Immature natural killer cell (primary cell): ENCODE measurements at regions not wholly inside any gene's neighbourhood (a gene's known extent, or its start where the extent isn't known, plus 50 kb on each side); places are given as distances from the start of the nearest gene placed in this dataset.

Source experiments
- DNase-seq, 3 donors: peaks; one replicate each; pipeline ENCODE4 v3.0.0; 2022; ENCODE audit warnings: mixed read lengths in 1 of 3
- H3K27ac Mint-ChIP-seq, 6 donors: one replicate each; pipeline ENCODE4 v1.8.0; 2020; ENCODE audit warnings: mixed read lengths in 6 of 6, mild to moderate bottlenecking in 5 of 6, inconsistent platforms in 4 of 6, moderate library complexity in 3 of 6
- H3K27me3 Mint-ChIP-seq, 3 donors: one replicate each; pipeline ENCODE4 v1.8.0; 2020 to 2021; ENCODE audit warnings: low read depth in 3 of 3, mild to moderate bottlenecking in 3 of 3, mixed read lengths in 3 of 3, moderate library complexity in 3 of 3, inconsistent platforms in 1 of 3
- H3K36me3 Mint-ChIP-seq, 3 donors: one replicate each; pipeline ENCODE4 v1.8.0; 2020; ENCODE audit warnings: mixed read lengths in 3 of 3, inconsistent platforms in 2 of 3, mild to moderate bottlenecking in 2 of 3
- H3K4me1 Mint-ChIP-seq, 2 donors: one replicate each; pipeline ENCODE4 v1.8.0; 2020; ENCODE audit warnings: inconsistent platforms in 2 of 2, mild to moderate bottlenecking in 2 of 2, mixed read lengths in 2 of 2, moderate library complexity in 1 of 2
- H3K4me3 Mint-ChIP-seq, 5 donors: one replicate each; pipeline ENCODE4 v1.8.0; 2020; ENCODE audit warnings: mild to moderate bottlenecking in 5 of 5, mixed read lengths in 5 of 5, inconsistent platforms in 3 of 5, moderate library complexity in 3 of 5
- H3K9me3 Mint-ChIP-seq, 6 donors: one replicate each; pipeline ENCODE4 v1.8.0; 2020; ENCODE audit warnings: mild to moderate bottlenecking in 6 of 6, mixed read lengths in 6 of 6, inconsistent platforms in 4 of 6, moderate library complexity in 3 of 6

GRCh38 chr9:86515221-86515620, 161.0 kb upstream of the TUT7 start:
- H3K9me3 Mint-ChIP-seq: no peaks in the 10 kb centered on the region
- H3K27me3 Mint-ChIP-seq: peaks cover 0 to 8% (median 3%) of the 10 kb centered on the region in 3 donors
- DNase-seq: no peak
- H3K4me3 Mint-ChIP-seq: no peak overlapping the region
- no peaks in the 10 kb centered on the region for H3K4me1 Mint-ChIP-seq
- no peaks in the 10 kb centered on the region for H3K36me3 Mint-ChIP-seq
- H3K27ac Mint-ChIP-seq: no peak overlapping the region

GRCh38 chr9:86513429-86513828, 159.2 kb upstream of the TUT7 start:
- DNase-seq: no peak
- Mint-ChIP-seq H3K27me3 (peaks cover 0 to 8% (median 3%) of the 10 kb centered on the region in 3 donors), H3K27ac (no peak overlapping the region), H3K36me3 (no peaks in the 10 kb centered on the region), H3K9me3 (no peaks in the 10 kb centered on the region), H3K4me1 (no peaks in the 10 kb centered on the region), H3K4me3 (no peak overlapping the region)

- peaks cover 0 to 8% (median 3%) of the 10 kb centered on the region in 3 donors for H3K27me3 Mint-ChIP-seq
- H3K4me3 Mint-ChIP-seq: no peak overlapping the region
- no peaks in the 10 kb centered on the region for H3K9me3 Mint-ChIP-seq
- no peak for DNase-seq
- H3K4me1 Mint-ChIP-seq: no peaks in the 10 kb centered on the region
- no peak overlapping the region for H3K27ac Mint-ChIP-seq
- no peaks in the 10 kb centered on the region for H3K36me3 Mint-ChIP-seq
These were observed 158.7 kb upstream of the TUT7 start for GRCh38 chr9:86512929-86513328.

- Mint-ChIP-seq H3K4me3 (no peak overlapping the region), H3K9me3 (no peaks in the 10 kb centered on the region), H3K36me3 (no peaks in the 10 kb centered on the region), H3K27me3 (peaks cover 0 to 8% (median 3%) of the 10 kb centered on the region in 3 donors), H3K4me1 (no peaks in the 10 kb centered on the region), H3K27ac (no peak overlapping the region)
- no peak for DNase-seq
These were observed 157.6 kb upstream of the TUT7 start for GRCh38 chr9:86511614-86512360.

DNA sequence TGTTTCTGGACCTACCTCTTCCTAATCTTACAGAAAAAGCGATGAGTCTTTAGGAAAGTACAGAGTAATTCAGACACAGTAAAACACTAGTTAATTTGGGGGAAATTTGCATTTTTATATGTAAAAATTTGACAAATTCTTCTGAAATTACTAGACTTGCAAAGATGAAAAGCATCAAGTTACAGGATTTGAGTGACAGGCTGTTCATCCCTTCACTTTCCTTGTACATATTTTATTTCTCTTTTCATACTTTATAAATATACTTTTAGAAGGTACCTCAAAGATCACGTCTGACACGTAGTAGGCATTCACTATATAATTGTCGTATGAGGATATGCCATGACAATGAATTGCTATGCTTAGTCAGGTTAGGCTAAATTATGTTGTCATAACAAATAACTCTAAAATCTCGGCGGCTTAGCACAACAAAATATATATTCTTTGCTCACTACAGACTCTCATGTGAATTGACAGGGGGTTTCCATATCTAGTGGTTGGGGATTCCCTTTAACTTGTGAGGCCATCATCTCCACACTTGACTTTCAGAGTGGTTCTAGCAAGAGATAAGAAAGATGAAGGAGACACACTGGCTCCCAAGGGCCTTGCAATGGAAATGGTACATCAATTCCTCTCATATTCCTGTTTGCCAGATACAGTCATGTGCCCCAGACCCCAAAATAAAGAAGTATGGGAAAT, 154.1 kb upstream of the TUT7 start:
- no peaks in the 10 kb centered on the region for H3K36me3 Mint-ChIP-seq
- H3K9me3 Mint-ChIP-seq: no peaks in the 10 kb centered on the region

DNA sequence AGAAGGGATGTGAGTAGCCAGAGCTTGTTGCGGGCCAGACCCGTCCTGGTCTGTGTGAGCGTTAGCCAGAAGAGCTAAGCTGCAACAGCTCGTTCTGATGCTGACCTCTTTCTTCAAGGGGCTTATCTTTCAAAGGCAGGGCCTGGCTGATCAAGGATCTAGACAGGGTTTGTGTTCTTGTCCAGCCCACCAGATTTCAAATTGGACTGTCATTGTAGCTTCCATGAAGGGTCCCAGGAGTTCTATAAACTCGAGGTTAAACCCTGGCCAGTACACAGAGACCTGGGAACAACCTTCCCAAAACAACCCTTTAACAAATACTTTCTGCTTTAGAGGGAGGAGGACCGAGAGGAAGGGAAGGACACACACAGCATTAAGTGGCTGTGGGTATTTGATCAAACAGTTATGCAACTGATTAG, 153.0 kb upstream of the TUT7 start:
- Mint-ChIP-seq H3K4me3 (no peak overlapping the region), H3K4me1 (no peaks in the 10 kb centered on the region), H3K27me3 (peaks cover 0 to 2% (median 0%) of the 10 kb centered on the region in 3 donors), H3K9me3 (no peaks in the 10 kb centered on the region), H3K36me3 (no peaks in the 10 kb centered on the region), H3K27ac (no peak overlapping the region)
- no peak for DNase-seq

More for the DNA sequence above, 154.1 kb upstream of the TUT7 start:
- no peak overlapping the region for H3K27ac Mint-ChIP-seq
- H3K4me3 Mint-ChIP-seq: no peak overlapping the region
- H3K4me1 Mint-ChIP-seq: no peaks in the 10 kb centered on the region
- peaks cover 0 to 1% (median 0%) of the 10 kb centered on the region in 3 donors for H3K27me3 Mint-ChIP-seq
- no peak for DNase-seq

DNA sequence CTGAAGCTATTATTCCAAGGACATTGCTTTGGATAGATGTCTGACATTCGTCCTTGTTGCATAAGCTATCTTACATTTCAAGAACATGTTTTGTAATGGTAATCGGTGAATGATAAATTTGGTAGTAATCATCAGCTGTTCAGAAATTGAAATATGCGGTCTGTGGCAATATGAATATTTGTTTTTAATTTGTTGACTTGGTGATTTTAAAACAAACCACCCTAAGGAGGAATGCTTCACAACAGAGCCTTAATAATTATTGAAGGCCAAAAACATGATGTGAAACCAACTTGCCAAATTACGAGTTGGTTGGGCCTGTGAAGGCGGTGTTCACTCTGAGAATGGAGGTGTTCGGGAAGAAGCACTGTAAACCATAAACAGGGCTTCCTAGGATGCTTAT, 149.7 kb upstream of the TUT7 start:
- H3K27ac Mint-ChIP-seq: no peak overlapping the region
- H3K36me3 Mint-ChIP-seq: no peaks in the 10 kb centered on the region
- peaks cover 0 to 5% (median 5%) of the 10 kb centered on the region in 3 donors for H3K27me3 Mint-ChIP-seq
- no peak for DNase-seq
- no peak overlapping the region for H3K4me3 Mint-ChIP-seq
- peaks cover 0 to 2% (median 0%) of the 10 kb centered on the region in 6 donors for H3K9me3 Mint-ChIP-seq
- H3K4me1 Mint-ChIP-seq: no peaks in the 10 kb centered on the region

GRCh38 chr9:86503314-86503713, 149.1 kb upstream of the TUT7 start:
- no peak for DNase-seq
- Mint-ChIP-seq H3K36me3 (no peaks in the 10 kb centered on the region), H3K4me1 (no peaks in the 10 kb centered on the region), H3K27me3 (peaks cover 0 to 8% (median 5%) of the 10 kb centered on the region in 3 donors), H3K9me3 (peaks cover 0 to 2% (median 0%) of the 10 kb centered on the region in 6 donors), H3K4me3 (no peak overlapping the region), H3K27ac (no peak overlapping the region)

DNA sequence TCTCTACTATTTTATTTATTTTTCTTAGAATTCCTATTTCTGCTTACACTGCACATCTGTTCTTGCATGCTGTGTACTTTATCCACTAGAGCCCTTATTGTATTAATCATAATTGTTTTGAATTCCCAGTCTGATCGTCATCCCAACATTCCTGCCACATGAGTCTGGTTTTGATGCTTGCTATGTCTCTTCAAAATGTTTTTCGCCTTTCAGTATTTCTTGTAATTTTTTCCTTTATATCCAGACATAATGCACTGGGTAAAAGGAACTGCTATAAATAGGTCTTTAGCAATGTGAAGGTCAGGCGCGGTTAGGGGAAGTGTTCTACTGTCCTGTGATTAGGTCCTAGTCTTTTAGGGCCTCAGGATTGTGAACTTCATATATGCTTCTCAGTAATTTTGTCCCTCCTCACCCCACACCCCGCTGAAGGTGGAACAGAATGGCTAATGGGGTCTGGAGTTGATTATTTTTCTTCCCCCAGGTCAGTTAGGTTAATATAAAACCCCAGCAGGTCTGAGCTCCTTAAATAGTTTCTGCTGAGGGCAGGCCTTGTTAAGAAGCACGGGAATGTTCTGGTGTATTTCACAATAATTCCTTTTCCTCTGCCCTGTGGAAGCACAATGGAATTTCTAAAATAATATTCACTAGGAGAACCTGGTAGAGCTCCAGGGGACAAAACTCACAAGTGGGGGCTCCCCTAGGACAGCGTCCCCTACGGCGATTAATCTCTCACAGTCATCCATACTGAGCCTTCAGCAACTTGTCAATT, 146.6 kb upstream of the TUT7 start:
- peaks cover 0 to 2% (median 0%) of the 10 kb centered on the region in 6 donors for H3K9me3 Mint-ChIP-seq
- no peaks in the 10 kb centered on the region for H3K4me1 Mint-ChIP-seq
- DNase-seq: no peak
- H3K27me3 Mint-ChIP-seq: peaks cover 0 to 12% (median 10%) of the 10 kb centered on the region in 3 donors
- H3K36me3 Mint-ChIP-seq: no peaks in the 10 kb centered on the region
- H3K27ac Mint-ChIP-seq: no peak overlapping the region
- no peak overlapping the region for H3K4me3 Mint-ChIP-seq

GRCh38 chr9:86500031-86500430, 145.8 kb upstream of the TUT7 start:
- DNase-seq: no peak
- Mint-ChIP-seq H3K9me3 (peaks cover 0 to 2% (median 0%) of the 10 kb centered on the region in 6 donors), H3K4me1 (no peaks in the 10 kb centered on the region), H3K4me3 (no peak overlapping the region), H3K27ac (no peak overlapping the region), H3K36me3 (no peaks in the 10 kb centered on the region), H3K27me3 (peaks cover 0 to 12% (median 10%) of the 10 kb centered on the region in 3 donors)

DNA sequence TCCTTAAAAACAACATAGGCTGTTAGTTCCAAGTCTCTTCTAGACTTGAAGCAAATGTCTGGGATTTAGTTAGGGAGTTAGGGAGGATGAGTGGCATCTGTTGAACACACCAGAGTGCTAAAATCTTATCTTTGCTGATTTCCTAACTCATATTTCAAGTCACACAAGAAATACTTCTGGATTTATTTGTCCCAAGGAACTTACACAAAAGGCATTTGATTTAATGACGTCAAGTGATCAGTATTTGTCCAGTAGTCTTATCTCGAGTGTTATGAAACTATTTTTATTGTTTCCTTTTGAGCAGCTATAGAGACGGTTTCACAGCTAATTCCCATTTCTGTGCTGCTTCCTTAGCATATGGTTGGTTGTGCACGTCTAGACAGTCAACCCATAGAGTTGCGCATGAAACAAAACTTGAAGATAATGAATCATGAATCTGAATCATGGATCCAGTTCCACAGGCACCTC, 140.5 kb upstream of the TUT7 start:
- H3K27ac Mint-ChIP-seq: no peak overlapping the region
- H3K27me3 Mint-ChIP-seq: peaks cover 2 to 8% (median 6%) of the 10 kb centered on the region in 3 donors
- no peaks in the 10 kb centered on the region for H3K4me1 Mint-ChIP-seq
- peaks cover 0 to 1% (median 0%) of the 10 kb centered on the region in 6 donors for H3K9me3 Mint-ChIP-seq
- H3K4me3 Mint-ChIP-seq: no peak overlapping the region
- no peak for DNase-seq
- H3K36me3 Mint-ChIP-seq: no peaks in the 10 kb centered on the region

GRCh38 chr9:86491468-86492266, 137.5 kb upstream of the TUT7 start:
- H3K4me3 Mint-ChIP-seq: no peak overlapping the region
- peaks cover 2 to 3% (median 2%) of the 10 kb centered on the region in 3 donors for H3K27me3 Mint-ChIP-seq
- no peaks in the 10 kb centered on the region for H3K36me3 Mint-ChIP-seq
- DNase-seq: no peak
- H3K27ac Mint-ChIP-seq: no peak overlapping the region
- H3K4me1 Mint-ChIP-seq: no peaks in the 10 kb centered on the region
- no peaks in the 10 kb centered on the region for H3K9me3 Mint-ChIP-seq

DNA sequence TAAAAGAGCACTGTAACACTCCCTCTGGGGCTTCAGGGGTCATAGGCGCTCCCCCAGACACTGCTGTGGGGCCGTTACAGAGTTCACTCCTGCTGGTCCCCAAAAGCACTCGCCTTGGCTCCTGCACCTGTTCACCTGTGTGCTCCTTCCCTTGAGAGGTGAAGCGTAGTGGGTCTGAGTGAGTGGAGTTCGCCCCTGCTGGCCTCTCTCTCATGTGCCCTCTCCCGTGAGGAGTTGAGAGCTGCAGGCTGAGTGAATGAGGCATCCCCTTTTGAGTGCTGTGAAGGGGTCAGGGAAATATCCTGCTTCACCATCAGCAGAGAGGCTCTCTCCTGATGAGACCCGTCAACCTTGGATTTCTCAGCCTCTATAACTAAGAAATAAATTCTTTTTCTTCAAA, 134.6 kb upstream of the TUT7 start:
- H3K4me3 Mint-ChIP-seq: no peak overlapping the region
- no peak overlapping the region for H3K27ac Mint-ChIP-seq
- no peaks in the 10 kb centered on the region for H3K36me3 Mint-ChIP-seq
- peaks cover 0 to 2% of the 10 kb centered on the region in 2 donors for H3K4me1 Mint-ChIP-seq
- peaks cover 0 to 4% (median 3%) of the 10 kb centered on the region in 3 donors for H3K27me3 Mint-ChIP-seq
- no peaks in the 10 kb centered on the region for H3K9me3 Mint-ChIP-seq
- DNase-seq: no peak
